ENCODE measurements at regions not wholly inside any gene's neighbourhood (a gene's known extent, or its start where the extent isn't known, plus 50 kb on each side); places are given as distances from the start of the nearest gene placed in this dataset.

DNA sequence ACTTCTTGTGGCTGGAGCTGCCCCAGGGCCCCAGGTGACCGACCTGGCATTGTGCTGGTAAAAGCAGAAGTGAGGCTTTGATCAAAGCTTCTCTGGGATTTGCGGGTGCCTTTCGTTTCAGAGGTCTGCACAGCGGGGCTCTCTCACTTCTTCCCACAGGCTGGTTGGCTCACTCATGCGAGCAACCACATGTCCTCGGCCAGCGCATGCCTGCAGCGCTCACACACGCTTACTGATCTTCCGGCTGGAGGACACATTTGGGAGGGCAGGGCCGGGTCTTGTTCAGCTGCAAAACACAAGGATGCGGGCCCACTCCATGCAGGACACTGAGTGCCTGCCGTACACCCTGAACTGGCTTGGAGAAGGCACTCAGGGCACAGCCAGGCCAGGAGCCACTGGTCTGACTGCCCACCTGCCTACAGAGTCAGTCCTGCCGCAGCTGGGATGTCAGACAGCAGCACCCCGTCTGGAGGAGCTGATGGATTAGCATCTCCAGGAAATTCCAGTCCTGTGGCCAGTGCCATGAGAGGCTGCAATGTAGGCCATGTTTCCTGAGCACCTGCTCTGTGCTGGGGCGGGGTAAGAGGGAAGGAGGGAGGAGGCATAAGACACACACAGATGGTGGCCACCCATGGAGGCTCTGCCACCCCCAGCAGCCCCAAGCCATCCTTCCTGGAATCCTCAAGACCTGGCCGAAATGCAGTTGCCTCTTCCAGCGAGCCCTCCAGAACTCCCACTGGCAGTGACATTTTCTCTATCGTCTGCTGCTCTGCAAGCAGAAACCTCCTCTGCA is 1383.2 kb downstream of the BRD1 start:
- TF ChIP-seq, protein P1, sequence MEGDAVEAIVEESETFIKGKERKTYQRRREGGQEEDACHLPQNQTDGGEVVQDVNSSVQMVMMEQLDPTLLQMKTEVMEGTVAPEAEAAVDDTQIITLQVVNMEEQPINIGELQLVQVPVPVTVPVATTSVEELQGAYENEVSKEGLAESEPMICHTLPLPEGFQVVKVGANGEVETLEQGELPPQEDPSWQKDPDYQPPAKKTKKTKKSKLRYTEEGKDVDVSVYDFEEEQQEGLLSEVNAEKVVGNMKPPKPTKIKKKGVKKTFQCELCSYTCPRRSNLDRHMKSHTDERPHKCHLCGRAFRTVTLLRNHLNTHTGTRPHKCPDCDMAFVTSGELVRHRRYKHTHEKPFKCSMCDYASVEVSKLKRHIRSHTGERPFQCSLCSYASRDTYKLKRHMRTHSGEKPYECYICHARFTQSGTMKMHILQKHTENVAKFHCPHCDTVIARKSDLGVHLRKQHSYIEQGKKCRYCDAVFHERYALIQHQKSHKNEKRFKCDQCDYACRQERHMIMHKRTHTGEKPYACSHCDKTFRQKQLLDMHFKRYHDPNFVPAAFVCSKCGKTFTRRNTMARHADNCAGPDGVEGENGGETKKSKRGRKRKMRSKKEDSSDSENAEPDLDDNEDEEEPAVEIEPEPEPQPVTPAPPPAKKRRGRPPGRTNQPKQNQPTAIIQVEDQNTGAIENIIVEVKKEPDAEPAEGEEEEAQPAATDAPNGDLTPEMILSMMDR (IDR thresholded peaks at IDR 0.05): no peak
- no peak for TF ChIP-seq POLR2A (IDR thresholded peaks at IDR 0.05)

Data from heart left ventricle (tissue), 13 donors.